CD4-positive, alpha-beta T cell treated with Interleukin-15 for 4 hours (primary cell): ENCODE measurements at regions not wholly inside any gene's neighbourhood (a gene's known extent, or its start where the extent isn't known, plus 50 kb on each side); places are given as distances from the start of the nearest gene placed in this dataset.
A peak's percentile ranks its signal among the peaks of the same experiment; 100 is the strongest.

ENCODE experiments used
- DNase-seq: peaks from one replicate; pipeline ENCODE4 v3.0.0-alpha.2; 2020; ENCODE audit warnings: low spot score

DNA sequence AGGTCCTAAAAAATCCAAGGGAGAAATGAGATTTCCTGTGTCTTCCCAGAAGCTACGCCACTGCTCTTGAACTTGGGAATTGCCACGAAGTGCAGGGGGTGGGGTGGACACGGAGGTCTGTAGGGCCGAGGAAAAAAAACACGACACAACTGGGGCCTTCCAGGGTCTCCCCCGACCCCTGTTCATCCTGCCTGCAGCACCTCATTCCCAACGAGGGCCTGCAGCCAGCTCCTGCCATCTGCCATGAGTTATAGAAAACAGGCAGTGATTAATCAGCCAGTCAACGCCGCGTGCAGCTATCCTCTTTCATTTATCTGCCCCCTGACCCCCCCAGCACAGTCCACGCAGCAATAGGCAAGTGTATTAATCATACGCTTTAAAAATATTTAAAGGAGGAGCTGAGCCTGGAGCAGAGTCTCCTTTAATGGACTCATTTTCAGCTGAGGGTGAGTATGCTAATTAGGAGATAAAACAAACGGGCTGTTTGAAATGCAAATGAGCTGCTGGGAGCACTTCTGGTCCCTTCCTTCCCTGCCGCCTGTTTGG lies 209.9 kb downstream of the TFCP2L1 start:
- no peak for DNase-seq

DNA sequence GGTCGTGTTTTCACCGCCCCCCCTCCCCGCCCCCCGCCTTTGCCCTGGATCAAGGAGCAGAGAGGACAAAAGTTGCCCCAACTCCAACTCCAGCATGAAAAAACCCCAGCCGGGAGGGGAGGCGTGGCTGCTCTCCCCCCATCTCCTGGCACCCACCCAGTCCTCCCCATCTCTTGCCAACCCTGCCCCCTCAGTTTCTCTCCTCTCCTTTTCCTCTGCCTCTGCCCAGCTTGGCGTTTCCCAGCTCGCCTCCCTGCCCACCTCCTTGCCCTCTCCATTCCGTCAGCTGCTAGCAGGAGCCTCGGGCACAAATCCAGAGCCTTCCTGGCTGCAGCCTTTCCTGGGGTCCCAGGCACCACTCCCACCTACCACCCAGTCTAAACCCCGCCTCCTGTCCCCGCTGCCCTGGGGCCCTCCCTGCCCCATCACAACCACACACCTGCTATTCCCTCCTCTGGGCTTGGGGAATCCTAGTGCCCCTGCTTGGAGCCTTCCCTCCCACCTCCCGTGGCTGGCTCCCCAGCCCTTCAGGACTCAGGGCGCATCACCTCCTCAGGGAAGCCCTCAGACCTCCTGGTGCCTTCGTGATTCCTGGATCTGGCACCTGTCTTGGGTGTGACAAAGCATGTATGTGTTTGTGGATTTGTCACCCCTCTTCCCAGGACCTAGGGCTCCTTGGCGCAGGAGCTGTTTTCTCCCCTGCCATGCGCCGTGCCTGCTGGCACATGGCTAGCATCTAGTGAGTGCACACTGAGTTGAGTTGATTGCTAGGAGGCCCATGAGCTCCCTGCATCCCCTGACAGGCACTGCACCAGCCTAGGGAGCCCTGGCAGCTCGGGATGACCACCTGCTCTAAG lies 209.1 kb downstream of the TFCP2L1 start:
- DNase-seq = no peak

- DNase-seq = no peak
Observed at GRCh38 chr2:121076498-121076820, 208.5 kb downstream of the TFCP2L1 start.

DNA sequence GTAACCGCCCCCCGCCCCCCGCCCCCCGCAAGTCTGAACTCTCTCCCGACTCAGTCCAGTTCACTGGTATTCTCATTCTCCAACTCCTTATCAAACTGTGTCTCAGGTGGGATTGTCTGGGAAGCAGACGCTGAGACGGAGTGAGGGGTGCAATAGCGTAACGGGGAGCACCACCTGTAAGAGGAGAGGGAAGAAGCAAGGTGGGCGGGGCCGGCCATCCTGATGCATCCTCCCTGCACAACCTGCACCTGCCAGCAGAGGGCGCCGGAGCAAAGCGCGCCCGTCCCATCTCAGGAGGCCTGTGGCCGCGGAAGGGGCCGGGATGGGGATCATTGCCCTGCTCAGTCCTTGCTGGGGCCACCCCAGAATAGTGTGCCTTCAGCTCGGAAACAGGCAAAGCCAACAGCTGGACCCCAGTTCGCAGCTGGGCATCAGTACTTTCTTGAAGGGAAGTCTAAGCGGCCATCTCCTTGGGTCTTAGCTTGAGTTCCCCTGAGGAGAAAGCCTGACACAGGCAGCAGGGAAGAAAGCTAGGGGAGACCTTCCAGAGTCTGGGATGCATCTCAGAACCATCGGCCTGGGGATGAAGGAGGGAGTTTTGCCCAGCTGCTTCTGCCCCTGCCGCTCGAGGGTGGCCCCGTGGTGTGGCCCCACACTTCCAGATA lies 208.0 kb downstream of the TFCP2L1 start:
- DNase-seq = peak; percentile 39

DNA sequence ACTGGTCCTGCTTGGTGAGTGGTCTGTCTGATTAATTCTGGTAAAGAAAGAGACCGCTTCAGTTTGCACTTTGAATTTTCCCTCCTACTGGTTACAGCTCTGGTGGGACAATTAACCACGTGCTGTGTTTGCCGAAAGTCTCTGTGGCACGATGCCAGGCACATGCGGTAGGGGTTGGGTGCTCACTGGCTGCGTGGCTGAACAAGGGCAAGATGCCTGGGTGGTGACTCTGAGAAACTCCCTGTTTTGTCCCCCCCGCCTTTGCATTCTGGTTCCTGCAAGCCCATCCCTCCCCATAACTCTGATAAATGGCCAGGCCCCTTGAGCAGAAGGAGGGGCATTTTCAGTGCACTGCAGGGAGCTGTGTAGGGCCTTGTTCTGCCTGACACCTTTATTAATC lies 206.1 kb downstream of the TFCP2L1 start:
- DNase-seq = no peak

DNA sequence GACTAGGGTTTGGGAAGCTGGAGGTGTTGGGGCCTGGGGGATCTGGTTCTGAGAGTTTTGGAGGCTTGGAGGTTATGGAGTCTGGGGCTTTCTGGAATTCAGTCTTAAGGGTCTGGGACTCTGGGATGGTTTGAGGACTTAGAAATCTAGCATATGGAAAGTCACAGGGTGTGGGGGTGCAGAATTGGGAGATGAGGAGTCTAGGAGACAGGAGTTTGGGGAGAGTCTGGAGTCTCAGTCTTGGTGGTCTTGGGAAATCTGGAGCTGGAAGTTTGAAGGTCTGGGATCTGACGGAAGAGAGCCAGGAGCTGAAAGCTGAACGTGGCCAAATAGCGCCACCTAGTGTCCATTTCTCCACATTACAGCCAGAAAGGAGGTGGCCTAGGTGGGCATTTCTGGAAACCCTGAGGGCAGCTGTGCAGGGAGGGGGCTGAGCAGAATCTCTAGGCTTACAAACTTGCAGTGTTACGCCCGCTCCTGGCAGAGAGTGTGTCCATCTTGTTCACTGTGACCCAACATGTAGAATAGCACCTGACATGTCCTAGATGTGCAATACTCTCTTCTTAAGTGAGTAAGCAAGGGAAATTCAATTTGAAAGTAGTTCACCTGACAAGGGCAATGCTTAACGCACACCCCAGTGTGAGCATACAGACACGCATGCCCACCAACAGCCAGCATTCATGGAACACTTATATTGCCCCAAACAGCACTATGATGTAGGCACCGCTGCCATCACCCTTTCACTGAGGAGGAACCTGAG lies 204.8 kb downstream of the TFCP2L1 start:
- peak; percentile 27 for DNase-seq

DNA sequence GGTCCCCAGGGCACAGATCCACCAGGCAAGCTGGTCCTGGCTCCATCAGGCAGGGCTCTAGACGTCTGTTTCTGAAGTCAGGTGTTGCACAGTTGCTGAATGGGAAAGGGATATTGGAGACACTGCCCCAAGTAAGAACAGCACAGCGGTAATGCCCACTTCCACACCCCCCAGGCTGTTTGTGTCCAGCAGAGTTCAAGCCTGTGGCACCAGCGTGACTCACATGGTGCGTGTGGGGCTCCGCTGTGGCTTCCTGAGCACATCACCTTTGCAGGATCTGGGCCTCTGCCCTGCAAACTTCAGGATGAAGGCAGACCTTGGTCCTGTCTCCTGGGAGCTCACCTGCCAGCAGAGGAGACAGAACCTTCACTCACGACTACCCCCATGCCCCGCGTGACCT lies 203.3 kb downstream of the TFCP2L1 start:
- no peak for DNase-seq

DNA sequence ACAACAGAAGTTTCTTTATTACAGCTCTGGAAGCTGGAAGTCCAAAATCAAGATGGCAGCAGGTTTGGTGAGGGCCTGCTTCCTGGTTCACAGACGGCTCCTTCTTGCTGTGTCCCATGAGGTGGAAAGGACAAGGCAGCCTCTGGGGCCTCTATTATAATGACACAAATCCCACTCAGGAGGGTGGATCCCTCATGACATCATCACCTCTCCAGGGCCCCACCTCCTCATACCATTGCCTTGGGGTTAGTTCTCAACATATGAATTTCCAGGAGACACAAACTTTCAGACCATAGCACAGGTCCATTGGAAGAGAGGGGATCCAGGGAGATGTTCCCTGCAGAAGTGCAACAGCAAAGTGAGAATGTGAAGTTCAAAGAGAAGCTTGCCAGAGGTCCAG lies 202.8 kb downstream of the TFCP2L1 start:
- DNase-seq = no peak

- no peak for DNase-seq
Observed at GRCh38 chr2:121084130-121084680, 200.8 kb downstream of the TFCP2L1 start.

DNA sequence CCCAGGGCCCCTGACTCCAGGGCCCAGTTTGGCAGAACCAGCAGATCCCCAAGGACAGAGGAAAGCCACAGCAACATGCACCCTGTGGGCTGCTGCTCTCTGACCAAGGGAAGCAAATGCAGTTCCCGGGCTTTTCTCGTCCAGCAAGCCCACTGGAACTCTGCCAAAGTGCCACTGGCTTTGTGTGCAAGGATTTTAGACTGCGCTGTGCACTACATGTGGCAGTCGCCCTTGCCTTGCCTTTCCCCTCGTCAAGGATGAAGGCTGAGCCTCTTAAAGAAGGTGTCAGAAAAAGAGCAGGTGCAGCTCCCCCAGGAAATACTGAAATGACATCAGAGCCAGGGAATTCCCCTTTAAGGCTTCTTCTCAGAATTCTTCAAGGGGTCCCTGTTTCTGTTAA lies 199.2 kb downstream of the TFCP2L1 start:
- no peak for DNase-seq

GRCh38 chr2:121086450-121086849 lies 198.6 kb downstream of the TFCP2L1 start:
- no peak for DNase-seq

- DNase-seq = no peak
Observed at GRCh38 chr2:121087117-121087516, 197.9 kb downstream of the TFCP2L1 start.

DNA sequence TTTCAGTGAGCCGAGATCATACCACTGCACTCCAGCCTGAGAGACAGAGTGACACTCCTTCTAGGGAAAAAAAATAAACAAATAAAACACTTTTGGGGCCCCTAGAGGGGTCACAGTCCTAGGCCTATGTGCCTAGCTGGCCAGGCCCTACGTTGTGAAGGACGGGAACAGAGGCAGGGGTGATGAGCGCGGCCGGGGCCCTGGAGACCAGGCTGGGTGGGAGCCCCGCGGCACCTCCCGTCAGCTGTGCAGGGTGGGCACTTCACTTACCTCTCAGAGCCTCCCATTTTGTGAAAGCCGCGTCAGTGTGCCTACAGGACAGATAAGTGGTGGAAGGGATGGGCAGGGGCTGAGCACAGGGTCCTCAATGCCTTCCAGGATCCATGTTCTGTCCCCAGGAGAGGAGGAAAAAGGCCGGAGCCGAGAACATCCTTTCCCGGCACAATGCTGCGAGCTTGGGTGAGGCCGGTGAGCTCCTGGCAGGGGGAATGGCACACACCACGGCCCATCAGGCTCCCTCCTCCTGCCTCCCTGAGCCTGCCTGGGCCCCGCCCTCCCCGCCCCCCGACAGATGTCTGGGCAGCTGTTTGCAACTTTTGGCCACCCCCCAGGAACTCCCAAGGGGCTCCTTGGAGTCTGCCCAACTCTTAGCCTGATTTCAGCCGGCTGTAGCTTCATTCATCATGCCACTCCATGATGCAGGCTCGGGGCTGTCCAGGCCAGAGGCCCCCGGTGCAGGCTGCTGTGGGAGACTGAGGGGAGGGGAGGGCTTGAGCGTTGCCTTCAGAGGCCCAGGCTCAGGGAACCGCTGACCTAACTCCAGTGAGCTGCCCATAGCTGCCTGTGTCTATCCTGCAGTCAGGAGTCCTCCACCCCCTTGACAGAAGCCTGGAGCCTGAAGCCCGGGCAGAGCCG lies 196.5 kb downstream of the TFCP2L1 start:
- DNase-seq = no peak

DNA sequence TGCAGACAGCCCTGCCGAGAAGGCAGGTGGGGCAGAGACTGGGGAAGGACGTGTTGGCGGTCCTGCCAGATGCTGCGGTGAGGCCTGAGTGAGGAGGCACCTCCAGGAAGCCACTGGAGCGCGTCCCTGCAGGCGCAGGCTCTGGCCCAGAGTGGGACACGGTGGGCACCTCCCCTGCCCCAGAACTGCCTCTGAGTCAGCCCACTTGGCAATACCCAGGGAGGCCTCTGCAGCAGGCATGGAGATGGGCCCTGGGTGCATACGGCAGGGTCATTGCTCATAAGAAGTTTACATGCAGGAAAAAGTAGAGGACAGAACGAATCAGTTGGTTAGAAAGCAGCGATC lies 195.9 kb downstream of the TFCP2L1 start:
- DNase-seq = no peak

GRCh38 chr2:121090088-121090715 lies 194.8 kb downstream of the TFCP2L1 start:
- no peak for DNase-seq

DNA sequence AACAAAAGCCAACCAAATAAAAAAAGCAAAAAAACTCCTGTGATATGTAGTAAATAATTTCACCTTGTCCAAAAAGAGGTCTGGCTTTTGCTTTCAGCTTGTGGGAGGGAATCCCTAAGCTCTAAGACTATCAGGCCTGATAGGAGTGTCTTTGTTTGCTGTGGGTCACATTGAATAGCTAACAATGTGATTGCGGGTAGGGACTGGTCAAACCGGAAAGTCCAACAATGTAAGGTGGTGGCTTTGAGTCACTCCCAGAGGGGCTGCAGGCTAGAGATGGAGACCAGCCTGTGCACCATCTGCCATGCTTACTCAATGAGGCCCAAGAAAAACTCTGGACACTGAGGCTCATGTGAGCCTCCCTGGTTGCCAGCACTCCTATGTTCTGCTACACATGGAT lies 192.9 kb downstream of the TFCP2L1 start:
- DNase-seq = no peak

- DNase-seq = no peak
Observed at GRCh38 chr2:121093692-121094091, 191.3 kb downstream of the TFCP2L1 start.

DNA sequence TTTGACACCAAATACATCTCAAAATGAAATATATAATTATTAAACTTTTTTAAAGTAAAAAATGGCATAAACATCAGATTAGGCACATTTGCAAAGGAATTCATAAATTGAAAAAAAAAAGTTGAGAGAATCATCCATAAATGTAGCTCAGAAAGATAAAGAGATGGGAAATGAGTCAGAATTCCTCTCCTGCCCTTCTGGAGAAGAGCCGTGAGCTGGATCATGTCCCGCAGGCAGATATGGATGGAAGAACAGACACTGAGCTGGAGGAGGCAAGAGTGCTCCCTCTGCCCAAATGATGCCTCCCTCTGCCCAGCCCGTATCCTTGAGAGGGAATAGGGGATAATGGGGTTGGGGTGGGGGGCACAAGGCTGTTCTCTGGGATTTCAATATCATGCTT lies 190.9 kb downstream of the TFCP2L1 start:
- DNase-seq = no peak

DNA sequence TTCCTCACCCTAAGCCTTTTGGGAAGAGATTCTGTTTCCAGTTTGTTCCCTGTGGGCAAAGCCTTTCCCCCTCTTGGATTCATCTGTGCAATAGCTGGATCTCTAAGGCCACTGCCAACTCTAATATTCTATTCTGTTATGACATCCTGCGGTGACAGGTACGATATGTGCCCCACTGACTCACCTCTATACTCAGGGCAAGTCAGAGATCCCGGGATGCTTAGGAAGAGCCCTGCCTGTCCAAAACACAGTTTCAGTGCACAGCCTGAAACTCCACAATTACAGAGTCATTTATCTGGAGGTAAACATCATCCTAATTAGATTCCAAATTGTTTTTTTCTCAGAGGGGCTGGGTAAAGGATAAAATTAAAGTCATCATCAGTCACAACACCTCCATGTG lies 190.2 kb downstream of the TFCP2L1 start:
- DNase-seq = no peak

DNA sequence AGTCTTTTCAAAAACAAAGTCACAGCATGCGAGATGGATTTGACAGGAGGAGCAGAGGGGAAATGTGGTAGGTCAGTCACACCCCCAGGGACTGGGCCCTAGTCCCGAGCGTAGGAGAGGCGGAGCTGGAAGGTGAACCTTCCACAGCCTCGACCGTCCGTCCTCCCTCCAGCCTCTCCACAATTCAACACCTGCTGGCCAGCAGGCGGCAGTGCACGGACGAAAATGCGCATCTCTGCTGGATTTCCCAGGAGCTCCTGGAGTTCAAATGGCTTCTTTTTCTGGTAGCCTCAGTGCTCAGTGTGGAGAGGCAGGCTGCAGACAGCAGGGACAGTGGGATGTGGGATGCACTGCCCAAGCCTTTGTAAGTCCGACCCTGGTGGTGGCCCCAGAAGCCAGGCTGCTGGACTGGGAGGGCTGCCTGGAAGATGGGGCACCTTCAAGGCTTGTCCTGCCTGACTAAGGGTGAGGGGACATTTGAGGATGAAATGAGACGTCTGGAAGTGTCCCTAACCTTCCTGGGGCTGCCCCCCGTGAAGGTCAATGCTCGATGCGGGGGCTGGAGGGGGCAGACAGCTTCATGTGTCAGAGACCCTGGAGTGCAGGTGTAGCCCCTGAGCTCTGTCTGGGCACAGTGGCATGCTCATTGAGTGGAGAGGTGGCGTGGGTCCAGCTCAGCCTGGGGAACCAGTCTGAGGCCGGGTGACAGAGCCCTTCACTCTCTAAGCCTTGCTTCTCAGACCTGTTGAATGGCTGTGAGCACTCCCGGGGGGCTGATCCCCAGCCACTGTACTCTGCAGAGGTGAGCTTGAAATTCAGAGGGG lies 189.5 kb downstream of the TFCP2L1 start:
- no peak for DNase-seq
